Type B pancreatic cell (in vitro differentiated cells): ENCODE measurements at regions not wholly inside any gene's neighbourhood (a gene's known extent, or its start where the extent isn't known, plus 50 kb on each side); places are given as distances from the start of the nearest gene placed in this dataset.

ENCODE experiments used
- DNase-seq: peaks from one replicate; pipeline ENCODE4 v3.0.0; 2021; ENCODE audit warnings: mixed read lengths; ENCODE audit not compliant: unreplicated experiment; ENCODE audit errors: extremely low spot score
- H3K27ac Mint-ChIP-seq: 2 replicates; pipeline ENCODE4 v1.8.0; 2021; ENCODE audit warnings: mild to moderate bottlenecking, mixed read lengths
- H3K27me3 Mint-ChIP-seq: 2 replicates; pipeline ENCODE4 v1.8.0; 2021; ENCODE audit warnings: mixed read lengths
- H3K36me3 Mint-ChIP-seq: 2 replicates; pipeline ENCODE4 v1.8.0; 2021; ENCODE audit warnings: mixed read lengths
- H3K4me1 Mint-ChIP-seq: one replicate; pipeline ENCODE4 v1.8.0; 2021; ENCODE audit warnings: mixed read lengths; ENCODE audit not compliant: unreplicated experiment
- H3K4me3 Mint-ChIP-seq: 2 replicates; pipeline ENCODE4 v1.8.0; 2021; ENCODE audit warnings: mild to moderate bottlenecking, mixed read lengths
- H3K9me3 Mint-ChIP-seq: 2 replicates; pipeline ENCODE4 v1.8.0; 2021; ENCODE audit warnings: mixed read lengths
- TF ChIP-seq, protein P1 (sequence below): fragments of 200-600 bp; sonication (generic); conservative IDR thresholded peaks from 2 replicates; pipeline ENCODE4 v1.5.0; 2021; ENCODE audit warnings: antibody characterized with exemption, mild to moderate bottlenecking

DNA sequence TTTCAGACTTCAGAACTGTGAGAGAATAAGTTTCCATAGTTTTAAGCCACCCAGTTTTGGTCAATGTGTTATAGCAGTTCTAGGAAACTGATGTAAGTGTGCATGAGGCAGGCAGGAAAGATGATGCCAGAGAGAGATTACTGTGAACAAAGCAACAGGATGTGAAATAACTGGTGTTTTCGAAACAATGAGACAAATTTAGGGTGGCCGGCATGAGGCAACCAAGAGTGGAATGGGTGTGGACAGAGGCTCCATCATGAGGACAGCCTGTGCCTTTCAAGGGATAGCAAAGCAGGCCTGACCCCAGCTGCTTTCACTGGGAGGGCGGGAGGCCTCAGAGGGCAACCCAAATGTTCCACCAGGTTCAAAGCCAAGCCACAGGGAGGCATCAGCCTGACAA, 67.3 kb upstream of the UCN3 start:
- Mint-ChIP-seq H3K36me3 (no peaks in the 10 kb centered on the region), H3K27ac (no peak overlapping the region), H3K27me3 (peaks cover 7% of the 10 kb centered on the region), H3K4me3 (no peak overlapping the region), H3K9me3 (peaks cover 4% of the 10 kb centered on the region), H3K4me1 (peaks cover 14% of the 10 kb centered on the region)
- no peak for DNase-seq
- TF ChIP-seq, protein P1, sequence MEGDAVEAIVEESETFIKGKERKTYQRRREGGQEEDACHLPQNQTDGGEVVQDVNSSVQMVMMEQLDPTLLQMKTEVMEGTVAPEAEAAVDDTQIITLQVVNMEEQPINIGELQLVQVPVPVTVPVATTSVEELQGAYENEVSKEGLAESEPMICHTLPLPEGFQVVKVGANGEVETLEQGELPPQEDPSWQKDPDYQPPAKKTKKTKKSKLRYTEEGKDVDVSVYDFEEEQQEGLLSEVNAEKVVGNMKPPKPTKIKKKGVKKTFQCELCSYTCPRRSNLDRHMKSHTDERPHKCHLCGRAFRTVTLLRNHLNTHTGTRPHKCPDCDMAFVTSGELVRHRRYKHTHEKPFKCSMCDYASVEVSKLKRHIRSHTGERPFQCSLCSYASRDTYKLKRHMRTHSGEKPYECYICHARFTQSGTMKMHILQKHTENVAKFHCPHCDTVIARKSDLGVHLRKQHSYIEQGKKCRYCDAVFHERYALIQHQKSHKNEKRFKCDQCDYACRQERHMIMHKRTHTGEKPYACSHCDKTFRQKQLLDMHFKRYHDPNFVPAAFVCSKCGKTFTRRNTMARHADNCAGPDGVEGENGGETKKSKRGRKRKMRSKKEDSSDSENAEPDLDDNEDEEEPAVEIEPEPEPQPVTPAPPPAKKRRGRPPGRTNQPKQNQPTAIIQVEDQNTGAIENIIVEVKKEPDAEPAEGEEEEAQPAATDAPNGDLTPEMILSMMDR = no peak

- TF ChIP-seq, protein P1 = no peak
- H3K27me3 Mint-ChIP-seq = peaks cover 7% of the 10 kb centered on the region
- no peak overlapping the region for H3K27ac Mint-ChIP-seq
- DNase-seq = no peak
- H3K9me3 Mint-ChIP-seq = peaks cover 4% of the 10 kb centered on the region
- H3K4me1 Mint-ChIP-seq = peaks cover 14% of the 10 kb centered on the region
- H3K4me3 Mint-ChIP-seq = no peak overlapping the region
- no peaks in the 10 kb centered on the region for H3K36me3 Mint-ChIP-seq
These were observed 66.8 kb upstream of the UCN3 start for GRCh38 chr10:5297996-5298395.

DNA sequence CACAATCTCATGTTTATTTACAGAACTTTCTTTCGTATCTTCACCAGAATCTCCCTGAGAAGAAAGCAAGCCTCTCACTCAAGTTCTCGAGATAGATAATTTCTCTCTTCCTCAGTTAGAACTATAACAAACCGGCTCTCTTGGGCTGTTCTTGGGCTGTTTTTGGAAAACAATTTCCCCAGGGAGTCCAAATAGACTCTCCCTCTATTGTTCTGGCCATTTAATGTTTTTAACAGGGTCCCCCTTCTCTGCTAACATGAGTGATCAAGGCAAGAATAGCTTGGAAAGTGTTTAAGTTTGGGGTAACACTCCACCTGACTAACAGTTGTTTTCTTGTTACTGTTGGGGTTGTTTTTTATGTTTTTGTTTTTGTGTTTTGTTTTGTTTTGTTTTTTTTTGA, 64.8 kb upstream of the UCN3 start:
- Mint-ChIP-seq H3K4me3 (no peak overlapping the region), H3K4me1 (no peaks in the 10 kb centered on the region), H3K27me3 (peaks cover 5% of the 10 kb centered on the region), H3K27ac (no peak overlapping the region), H3K9me3 (peaks cover 10% of the 10 kb centered on the region), H3K36me3 (no peaks in the 10 kb centered on the region)
- TF ChIP-seq, protein P1 = no peak
- no peak for DNase-seq

- no peak overlapping the region for H3K4me3 Mint-ChIP-seq
- H3K27ac Mint-ChIP-seq = no peak overlapping the region
- H3K4me1 Mint-ChIP-seq = no peaks in the 10 kb centered on the region
- no peaks in the 10 kb centered on the region for H3K36me3 Mint-ChIP-seq
- no peak for DNase-seq
- TF ChIP-seq, protein P1 = no peak
- peaks cover 5% of the 10 kb centered on the region for H3K27me3 Mint-ChIP-seq
- peaks cover 10% of the 10 kb centered on the region for H3K9me3 Mint-ChIP-seq
These were observed 61.3 kb upstream of the UCN3 start for GRCh38 chr10:5303504-5303903.

DNA sequence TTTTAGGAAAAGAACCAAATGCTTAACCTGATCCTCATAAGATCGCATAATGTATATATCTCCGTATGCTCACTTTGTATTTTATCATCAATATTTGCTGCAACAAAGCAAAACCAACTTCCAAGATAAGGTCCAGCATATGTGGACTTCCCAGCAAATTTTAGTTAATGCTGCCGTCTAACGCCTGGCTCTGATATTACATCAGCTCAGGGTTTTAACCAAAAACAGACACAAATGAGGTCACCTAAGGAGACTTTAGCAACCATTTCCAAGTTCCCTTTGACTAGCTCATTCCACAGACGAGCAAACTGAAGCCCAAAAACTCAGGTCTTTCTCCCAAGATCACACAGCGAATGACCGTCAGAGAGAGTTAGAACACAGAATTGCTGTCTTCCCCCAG, 59.4 kb upstream of the UCN3 start:
- Mint-ChIP-seq H3K4me1 (no peaks in the 10 kb centered on the region), H3K27ac (no peak overlapping the region), H3K27me3 (peaks cover 16% of the 10 kb centered on the region), H3K9me3 (peaks cover 6% of the 10 kb centered on the region), H3K36me3 (no peaks in the 10 kb centered on the region), H3K4me3 (no peak overlapping the region)
- TF ChIP-seq, protein P1 = no peak
- no peak for DNase-seq

DNA sequence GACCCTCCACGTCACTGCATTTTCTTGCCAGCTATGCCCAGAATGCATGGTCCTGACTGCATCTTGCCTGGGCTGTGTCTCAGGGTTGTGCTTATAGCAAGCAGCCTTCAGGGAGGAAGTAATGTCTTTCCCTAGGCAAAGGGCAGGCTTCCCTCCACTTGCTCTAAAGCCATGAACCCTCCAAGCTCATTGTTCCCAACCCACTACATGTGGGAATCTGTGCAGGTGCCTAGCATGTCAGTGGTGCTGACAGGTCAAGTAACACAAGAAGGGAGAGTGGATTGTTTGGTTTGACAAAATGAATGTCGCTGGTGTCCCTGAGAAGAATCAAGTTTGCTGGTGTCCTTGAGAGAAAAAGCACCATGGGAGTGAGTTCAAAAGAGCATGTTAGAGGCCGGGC, 53.9 kb upstream of the UCN3 start:
- H3K4me1 Mint-ChIP-seq = no peaks in the 10 kb centered on the region
- H3K27me3 Mint-ChIP-seq = peaks cover 13% of the 10 kb centered on the region
- H3K9me3 Mint-ChIP-seq = peaks cover 6% of the 10 kb centered on the region
- no peak for DNase-seq
- no peak overlapping the region for H3K4me3 Mint-ChIP-seq
- TF ChIP-seq, protein P1 = no peak
- no peak overlapping the region for H3K27ac Mint-ChIP-seq
- no peaks in the 10 kb centered on the region for H3K36me3 Mint-ChIP-seq
